PC-9 (cell line): ENCODE measurements at regions not wholly inside any gene's neighbourhood (a gene's known extent, or its start where the extent isn't known, plus 50 kb on each side); places are given as distances from the start of the nearest gene placed in this dataset.

Experiments used
- CTCF ChIP-seq: fragments of 200-600 bp; sonication (generic); conservative IDR thresholded peaks from 2 replicates; pipeline ENCODE4 v1.6.1; 2017; ENCODE audit warnings: mixed run types, antibody characterized with exemption, mild to moderate bottlenecking, moderate library complexity
- EZH2 ChIP-seq: fragments of 200-600 bp; sonication (generic); IDR thresholded peaks from 2 replicates; pipeline ENCODE4 v1.8.0; 2017; ENCODE audit warnings: antibody characterized with exemption, low read depth

GRCh38 chr4:124487651-124488050, 224.9 kb downstream of the ANKRD50 start:
- TF ChIP-seq CTCF = no peak
- TF ChIP-seq EZH2 = no peak
